HepG2 (cell line): ENCODE measurements at regions not wholly inside any gene's neighbourhood (a gene's known extent, or its start where the extent isn't known, plus 50 kb on each side); places are given as distances from the start of the nearest gene placed in this dataset.

Experiments
- CTCF ChIP-seq: sonication (generic); formaldehyde crosslinking; IDR thresholded peaks from 2 replicates; pipeline ENCODE4 v1.5.0; 2020; ENCODE audit warnings: mild to moderate bottlenecking, missing genetic modification reagents, moderate library complexity
- EP300 ChIP-seq, 3 experiments: sonication (generic) in 1 of 3; formaldehyde crosslinking in 1 of 3; IDR thresholded peaks; 2 replicates each; pipeline versions ENCODE4 v1.5.1 to v1.6.1; 2011 to 2020; ENCODE audit warnings: low read depth in 2 of 3, low read length in 2 of 3, borderline replicate concordance in 1 of 3, improper control_type of control experiment in 1 of 3, mild to moderate bottlenecking in 1 of 3, missing genetic modification reagents in 1 of 3, moderate library complexity in 1 of 3
- ETV6 ChIP-seq: sonication (generic); formaldehyde crosslinking; conservative IDR thresholded peaks from 2 replicates; pipeline ENCODE4 v1.4.0; 2020; ENCODE audit warnings: missing genetic modification reagents
- JUNB ChIP-seq: sonication (generic); formaldehyde crosslinking; IDR thresholded peaks from 2 replicates; pipeline ENCODE4 v1.8.0; 2022; ENCODE audit warnings: missing genetic modification reagents, mild to moderate bottlenecking, borderline replicate concordance
- PRMT3 ChIP-seq: sonication (generic); formaldehyde crosslinking; IDR thresholded peaks from 2 replicates; pipeline ENCODE4 v1.8.1; 2022; ENCODE audit warnings: low read depth, mild to moderate bottlenecking, moderate library complexity, missing genetic modification reagents, borderline replicate concordance
- ZNF138 ChIP-seq: sonication (generic); formaldehyde crosslinking; IDR thresholded peaks from 2 replicates; pipeline ENCODE4 v1.5.0; 2020; ENCODE audit warnings: mild to moderate bottlenecking, low read depth, missing genetic modification reagents
- ZNF256 ChIP-seq: sonication (generic); formaldehyde crosslinking; conservative IDR thresholded peaks from 2 replicates; pipeline ENCODE4 v1.4.0; 2020; ENCODE audit warnings: missing genetic modification reagents
- ZNF589 ChIP-seq: sonication (generic); formaldehyde crosslinking; conservative IDR thresholded peaks from 2 replicates; pipeline ENCODE4 v1.8.0; 2022; ENCODE audit warnings: mild to moderate bottlenecking, moderate library complexity, missing genetic modification reagents

- no peak for TF ChIP-seq ZNF138 (CRISPR knock-in tag)
- no peak for TF ChIP-seq EP300 (IDR thresholded peaks at IDR 0.05; ENCODE audit: low read depth in 2 of 2, low read length in 2 of 2)
- no peak for TF ChIP-seq EP300 (CRISPR knock-in tag; IDR thresholded peaks at IDR 0.05; ENCODE audit: borderline replicate concordance)
- no peak for TF ChIP-seq ETV6 (CRISPR knock-in tag)
- TF ChIP-seq CTCF (CRISPR knock-in tag): no peak
- no peak for TF ChIP-seq ZNF256 (CRISPR knock-in tag)
- TF ChIP-seq JUNB (CRISPR knock-in tag): no peak
- no peak for TF ChIP-seq ZNF589 (CRISPR knock-in tag)
- TF ChIP-seq PRMT3 (CRISPR knock-in tag): no peak
Measured at GRCh38 chr12:43008953-43009845, 419.7 kb upstream of the PRICKLE1 start.
